GM18505 (cell line): ENCODE measurements at regions not wholly inside any gene's neighbourhood (a gene's known extent, or its start where the extent isn't known, plus 50 kb on each side); places are given as distances from the start of the nearest gene placed in this dataset.

Experiments
- ATAC-seq: cut with Tn5 transposase; IDR thresholded peaks from one replicate; pipeline ENCODE4 v1.9.1; 2021; ENCODE audit not compliant: unreplicated experiment
- POLR2A ChIP-seq: IDR thresholded peaks from 4 replicates; pipeline ENCODE4 v1.6.1; 2011; ENCODE audit warnings: borderline replicate concordance; ENCODE audit not compliant: insufficient read depth, insufficient read length; ENCODE audit errors: extremely low read depth

- ATAC-seq = no peak
- TF ChIP-seq POLR2A = no peak
These were observed 206.6 kb upstream of the MARCKS start for GRCh38 chr6:113650610-113650979.

GRCh38 chr6:113651120-113651519 lies 206.0 kb upstream of the MARCKS start:
- no peak for ATAC-seq
- no peak for TF ChIP-seq POLR2A

- TF ChIP-seq POLR2A = no peak
- ATAC-seq = no peak
These were observed 205.2 kb upstream of the MARCKS start for GRCh38 chr6:113651920-113652319.

GRCh38 chr6:113653275-113653674 lies 203.9 kb upstream of the MARCKS start:
- ATAC-seq = no peak
- TF ChIP-seq POLR2A = no peak

GRCh38 chr6:113654396-113654795 lies 202.7 kb upstream of the MARCKS start:
- no peak for TF ChIP-seq POLR2A
- ATAC-seq = no peak

- no peak for ATAC-seq
- TF ChIP-seq POLR2A = no peak
These were observed 201.4 kb upstream of the MARCKS start for GRCh38 chr6:113655761-113656160.

GRCh38 chr6:113659762-113660404 lies 197.3 kb upstream of the MARCKS start:
- no peak for TF ChIP-seq POLR2A
- no peak for ATAC-seq

GRCh38 chr6:113660819-113661218 lies 196.3 kb upstream of the MARCKS start:
- no peak for ATAC-seq
- no peak for TF ChIP-seq POLR2A

- ATAC-seq = peak; percentile 29
- TF ChIP-seq POLR2A = no peak
These were observed 195.0 kb upstream of the MARCKS start for GRCh38 chr6:113662093-113662665.

- ATAC-seq = peak; percentile 88
These were observed 194.3 kb upstream of the MARCKS start for GRCh38 chr6:113662688-113663333.

GRCh38 chr6:113664909-113665308 lies 192.2 kb upstream of the MARCKS start:
- ATAC-seq = no peak
- TF ChIP-seq POLR2A = no peak

More at GRCh38 chr6:113662688-113663333, 194.3 kb upstream of the MARCKS start:
- TF ChIP-seq POLR2A = no peak

GRCh38 chr6:113668641-113669408 lies 188.3 kb upstream of the MARCKS start:
- no peak for TF ChIP-seq POLR2A
- ATAC-seq = peak; percentile 54

GRCh38 chr6:113669606-113670005 lies 187.5 kb upstream of the MARCKS start:
- TF ChIP-seq POLR2A = no peak
- ATAC-seq = no peak
